HG02852 (cell line): ENCODE measurements at regions not wholly inside any gene's neighbourhood (a gene's known extent, or its start where the extent isn't known, plus 50 kb on each side); places are given as distances from the start of the nearest gene placed in this dataset.
"Not testable (repeated sequence)": the region's sequence is repeated elsewhere in the genome, so short reads cannot be mapped to it uniquely, and the experiment has no call there.

Source experiments
- ATAC-seq: cut with Tn5 transposase; IDR thresholded peaks from one replicate; pipeline ENCODE4 v1.9.1; 2021; ENCODE audit warnings: mild to moderate bottlenecking, moderate library complexity; ENCODE audit not compliant: unreplicated experiment

GRCh38 chr6:101011186-101011585, 130.1 kb upstream of the ASCC3 start:
- peak; percentile 98 for ATAC-seq

- no peak for ATAC-seq
Observed at GRCh38 chr6:101013612-101014195, 132.6 kb upstream of the ASCC3 start.

- no peak for ATAC-seq
Observed at GRCh38 chr6:101015541-101015940, 134.4 kb upstream of the ASCC3 start.

- ATAC-seq = no peak
Observed at GRCh38 chr6:101016163-101016562, 135.0 kb upstream of the ASCC3 start.

- ATAC-seq = no peak
Observed at GRCh38 chr6:101018157-101018556, 137.0 kb upstream of the ASCC3 start.

GRCh38 chr6:101021504-101021903, 140.4 kb upstream of the ASCC3 start:
- no peak for ATAC-seq

GRCh38 chr6:101042966-101043365, 161.8 kb upstream of the ASCC3 start:
- no peak for ATAC-seq

GRCh38 chr6:101058296-101058695, 177.2 kb upstream of the ASCC3 start:
- no peak for ATAC-seq

- no peak for ATAC-seq
Observed at GRCh38 chr6:101066481-101066880, 185.4 kb upstream of the ASCC3 start.

- ATAC-seq = no peak
Observed at GRCh38 chr6:101069191-101069795, 188.2 kb upstream of the ASCC3 start.

- no peak for ATAC-seq
Observed at GRCh38 chr6:101070044-101070608, 189.0 kb upstream of the ASCC3 start.

GRCh38 chr6:101077344-101077743, 196.2 kb upstream of the ASCC3 start:
- no peak for ATAC-seq

- ATAC-seq = no peak
Observed at GRCh38 chr6:101079696-101080270, 198.7 kb upstream of the ASCC3 start.

GRCh38 chr6:101080597-101080996, 199.5 kb upstream of the ASCC3 start:
- ATAC-seq = no peak

- no peak for ATAC-seq
Observed at GRCh38 chr6:101083533-101084175, 202.5 kb upstream of the ASCC3 start.

- no peak for ATAC-seq
Observed at GRCh38 chr6:101085327-101085726, 204.2 kb upstream of the ASCC3 start.

- ATAC-seq = no peak
Observed at GRCh38 chr6:101086473-101086872, 205.3 kb upstream of the ASCC3 start.

- ATAC-seq = no peak
Observed at GRCh38 chr6:101088594-101088993, 207.5 kb upstream of the ASCC3 start.

GRCh38 chr6:101089640-101090039, 208.5 kb upstream of the ASCC3 start:
- ATAC-seq = no peak

GRCh38 chr6:101090281-101090680, 209.2 kb upstream of the ASCC3 start:
- ATAC-seq = no peak

GRCh38 chr6:101098605-101099004, 217.5 kb upstream of the ASCC3 start:
- ATAC-seq = not testable (repeated sequence)

- no peak for ATAC-seq
Observed at GRCh38 chr6:101102702-101103101, 221.6 kb upstream of the ASCC3 start.
